ENCODE measurements at regions not wholly inside any gene's neighbourhood (a gene's known extent, or its start where the extent isn't known, plus 50 kb on each side); places are given as distances from the start of the nearest gene placed in this dataset.
"Not testable (repeated sequence)": the region's sequence is repeated elsewhere in the genome, so short reads cannot be mapped to it uniquely, and the experiment has no call there.

GRCh38 chr1:177708406-177708805, 261.5 kb downstream of the SEC16B start:
- DNase-seq: no peak

- no peak for DNase-seq
Measured at GRCh38 chr1:177706977-177707376, 262.9 kb downstream of the SEC16B start.

DNA sequence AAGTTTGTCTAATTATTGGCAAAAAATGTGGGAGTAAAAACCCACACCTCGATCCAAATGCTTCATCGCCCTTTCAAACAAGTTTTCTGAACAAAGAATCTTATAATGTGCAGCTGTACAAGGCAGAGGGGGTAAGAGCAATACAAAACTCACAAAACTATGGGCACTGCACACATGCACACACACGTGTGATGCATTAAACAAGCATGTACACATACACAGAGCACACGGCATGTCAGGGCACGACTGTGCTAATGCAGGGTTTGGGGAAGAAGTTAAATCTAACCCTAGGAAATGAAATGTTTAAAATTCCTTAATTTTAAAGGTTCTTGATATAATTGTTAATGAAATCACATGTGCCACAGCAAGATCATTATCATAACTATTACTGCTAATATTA, 264.0 kb downstream of the SEC16B start:
- no peak for DNase-seq

DNA sequence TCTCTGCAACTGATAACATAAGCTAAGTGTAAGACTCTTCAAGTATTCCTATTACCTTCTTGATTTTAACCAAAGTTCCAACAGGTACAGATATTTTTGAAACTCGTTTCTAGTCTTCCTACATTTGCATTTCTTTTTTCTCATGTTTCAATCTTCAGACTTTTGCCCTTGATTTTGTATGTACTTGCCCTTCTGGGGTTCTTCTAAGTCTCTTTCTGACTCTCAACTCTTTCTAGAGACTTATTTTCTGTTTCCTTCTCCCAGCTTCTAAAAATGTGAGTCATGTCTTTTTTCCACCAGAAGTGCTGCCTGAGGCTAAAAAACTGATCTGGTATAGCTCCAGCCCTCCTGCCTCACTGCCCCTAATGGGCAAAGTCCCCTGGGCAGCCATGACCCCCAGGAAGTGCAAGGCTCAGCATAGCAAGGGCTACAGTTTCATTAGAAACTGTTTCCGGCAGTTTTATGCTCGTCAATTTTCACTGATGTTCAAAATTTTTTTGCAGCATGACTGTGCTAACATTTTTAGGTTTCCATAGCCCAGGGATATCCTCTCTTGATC, 265.9 kb downstream of the SEC16B start:
- DNase-seq: no peak

GRCh38 chr1:177701654-177702353, 268.1 kb downstream of the SEC16B start:
- DNase-seq: no peak

DNA sequence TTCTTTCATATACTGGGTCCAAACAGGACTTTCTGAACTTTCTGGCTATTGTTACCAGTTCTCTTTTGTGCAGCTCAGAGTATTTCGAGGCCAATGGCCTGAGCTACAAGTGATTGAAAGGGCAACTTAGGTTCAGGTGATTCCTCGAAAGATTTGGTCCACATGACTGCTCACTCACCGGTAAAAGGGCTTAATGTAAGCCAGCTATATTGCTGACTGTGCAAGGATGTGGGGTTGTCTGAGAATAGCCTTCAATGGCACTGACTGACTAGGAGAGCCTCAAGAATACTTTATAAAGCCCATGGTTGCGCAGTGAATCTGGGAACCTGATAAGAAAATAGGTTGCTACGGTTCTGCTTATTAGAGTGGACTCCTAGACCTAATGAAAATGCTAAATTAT, 269.0 kb downstream of the SEC16B start:
- DNase-seq: no peak

- DNase-seq: no peak
Measured at GRCh38 chr1:177690996-177691395, 278.9 kb downstream of the SEC16B start.

- DNase-seq: no peak
Measured at GRCh38 chr1:177687544-177687943, 282.3 kb downstream of the SEC16B start.

DNA sequence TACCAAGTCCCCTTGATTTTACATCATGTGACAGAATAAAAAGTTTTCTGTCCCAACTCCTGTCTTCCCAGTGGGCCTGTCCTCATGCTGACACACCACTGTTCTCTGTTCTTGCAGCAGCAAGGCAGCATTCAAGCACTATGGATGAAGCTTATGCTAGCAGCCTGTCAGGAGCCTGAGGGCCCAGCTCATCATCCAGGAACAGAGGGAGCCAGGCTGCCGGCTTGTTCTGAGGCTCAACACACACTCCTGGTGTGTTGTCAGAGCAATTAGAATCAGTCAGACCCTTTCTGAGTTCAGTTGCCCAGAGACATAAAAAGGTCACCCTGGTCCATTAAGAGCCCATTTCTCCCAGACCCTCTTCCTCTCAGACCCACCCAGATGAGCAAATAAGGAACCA, 282.9 kb downstream of the SEC16B start:
- no peak for DNase-seq

DNA sequence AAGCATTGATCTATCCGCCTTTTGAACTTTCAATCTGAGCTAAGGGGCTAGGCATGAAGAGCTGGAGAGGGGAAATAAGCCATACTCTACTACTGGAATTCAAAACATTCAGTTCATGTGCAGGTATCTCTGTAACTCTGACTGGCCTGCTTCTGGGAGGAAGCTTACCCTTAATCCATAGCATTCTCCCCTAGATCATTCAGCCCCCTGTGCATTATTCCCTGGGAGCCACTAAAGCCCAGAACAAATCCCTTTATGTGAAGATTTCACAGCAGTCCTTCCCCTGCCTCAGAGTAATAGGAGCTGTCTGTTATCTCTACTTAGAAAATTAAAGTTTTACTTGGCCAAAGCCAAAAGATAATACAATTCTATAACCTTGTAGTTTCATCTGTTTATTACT, 300.7 kb downstream of the SEC16B start:
- no peak for DNase-seq

DNA sequence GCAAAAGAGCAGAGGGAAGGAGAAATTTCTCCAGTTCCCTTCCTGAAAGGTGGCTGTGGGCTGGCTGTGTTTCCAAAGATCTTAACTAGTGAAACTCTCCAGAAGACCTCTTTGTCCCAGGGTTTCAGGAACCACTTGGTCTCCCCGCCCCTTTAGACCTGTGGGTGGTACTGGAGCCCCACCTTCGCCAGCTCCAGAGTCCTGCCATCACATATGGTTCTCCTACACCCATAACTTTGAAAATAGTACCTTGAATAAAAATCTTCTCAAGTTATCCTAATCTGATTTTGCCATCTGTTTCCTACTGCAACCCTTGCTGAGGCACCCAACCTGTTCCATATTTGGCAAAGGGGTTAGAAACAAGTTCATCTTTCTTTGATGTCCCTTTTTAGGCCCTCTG, 303.9 kb downstream of the SEC16B start:
- DNase-seq: peak; percentile 57 to 90

- not testable (repeated sequence) for DNase-seq
Measured at GRCh38 chr1:177664742-177665141, 305.1 kb downstream of the SEC16B start.

DNA sequence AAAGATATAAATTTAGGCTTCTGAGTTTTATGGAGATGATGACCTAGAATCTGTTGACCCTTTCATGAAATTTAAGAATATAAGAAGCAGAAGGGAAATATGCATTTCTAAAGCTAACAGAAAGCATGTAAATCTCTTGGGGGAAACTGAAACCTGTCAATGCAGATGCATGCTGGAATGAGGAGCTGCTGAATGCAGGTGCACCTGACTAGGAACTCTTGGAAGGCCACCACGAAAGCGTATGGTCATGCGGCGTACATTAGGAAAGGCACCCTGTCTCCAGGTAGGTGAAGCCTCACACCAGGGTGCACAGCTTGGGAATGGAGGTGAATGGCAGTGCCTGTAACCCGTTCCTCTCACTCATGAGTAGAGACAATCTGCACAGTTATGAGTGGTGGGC, 309.7 kb downstream of the SEC16B start:
- DNase-seq: no peak

DNA sequence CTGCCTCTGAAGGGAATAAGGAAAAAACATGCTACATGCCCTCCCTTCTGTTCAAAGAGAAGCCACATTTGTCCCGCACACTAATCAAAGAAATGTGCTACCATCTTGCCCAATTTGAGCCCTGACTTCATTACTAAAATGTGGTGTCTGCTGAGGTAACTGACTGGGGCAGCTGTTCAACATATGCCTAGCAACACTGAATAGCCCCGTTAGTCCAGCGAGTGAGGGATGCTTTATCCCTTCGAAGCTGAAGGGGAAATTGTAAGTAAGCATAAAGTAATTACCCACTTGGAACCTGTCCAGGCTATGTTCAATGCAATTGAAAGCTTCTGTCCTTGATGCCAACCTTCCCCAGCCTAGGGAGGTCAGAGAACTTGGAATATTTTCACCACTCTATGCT, 310.6 kb downstream of the SEC16B start:
- peak; percentile 61 to 91 for DNase-seq

- DNase-seq: no peak
Measured at GRCh38 chr1:177656598-177656997, 313.3 kb downstream of the SEC16B start.

DNA sequence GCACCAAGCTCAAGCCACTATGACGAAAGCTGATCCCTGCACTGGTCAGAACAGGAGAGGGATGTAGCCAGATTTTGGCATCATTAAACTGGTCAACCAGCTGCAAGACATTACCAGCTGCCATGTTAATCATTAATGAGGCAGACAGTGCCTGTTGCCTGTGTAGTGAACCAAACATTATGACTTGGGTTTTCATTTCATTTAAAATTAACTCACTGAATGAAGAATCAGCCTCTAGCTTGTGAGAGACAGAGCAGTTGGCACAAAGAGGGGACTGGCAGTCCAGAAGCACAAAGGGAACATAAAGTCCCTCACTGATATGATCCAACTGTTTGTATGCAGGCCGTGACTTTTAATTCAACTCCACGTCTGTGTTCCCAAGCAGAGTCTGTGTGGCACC, 318.9 kb downstream of the SEC16B start:
- peak in 1 of 2 experiments; percentile 27 for DNase-seq

- DNase-seq: no peak
Measured at GRCh38 chr1:177648731-177649265, 321.1 kb downstream of the SEC16B start.

GRCh38 chr1:177648138-177648537, 321.7 kb downstream of the SEC16B start:
- DNase-seq: no peak

GRCh38 chr1:177646757-177647730, 322.8 kb downstream of the SEC16B start:
- DNase-seq: no peak

DNA sequence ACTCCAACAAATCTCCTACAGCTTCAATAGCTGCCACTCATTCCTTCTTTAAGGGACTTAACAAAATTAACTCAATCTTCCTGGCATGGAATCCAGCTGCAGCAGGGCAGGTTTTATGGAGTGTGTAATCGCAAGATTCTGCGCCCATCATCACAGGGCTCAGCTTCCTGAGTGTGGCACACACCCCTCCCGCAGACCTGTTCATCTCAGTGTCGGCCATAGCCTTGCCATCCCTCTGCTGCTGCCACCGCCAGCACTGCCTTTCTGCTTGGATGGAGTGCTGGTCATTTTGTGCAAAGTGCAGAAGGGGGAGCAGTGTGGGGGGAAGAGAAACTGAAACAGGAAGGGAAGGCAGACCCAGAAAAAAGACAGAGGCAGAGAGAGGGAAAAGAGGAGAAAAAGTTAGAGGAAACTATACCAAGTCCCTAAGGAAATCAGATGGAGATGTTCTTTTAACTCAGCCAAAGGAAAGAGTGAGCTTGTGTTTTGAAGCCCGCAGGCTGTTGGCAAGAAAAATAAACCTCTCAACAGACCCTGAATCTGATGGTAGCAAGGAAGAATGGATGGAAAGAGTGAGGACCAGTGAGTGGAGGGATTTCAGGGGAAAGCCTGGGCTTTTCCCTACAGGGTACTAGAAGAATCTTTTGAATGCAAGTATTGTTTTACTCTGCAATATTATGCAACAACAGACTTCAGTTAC, 324.2 kb downstream of the SEC16B start:
- DNase-seq: no peak

- DNase-seq: no peak
Measured at GRCh38 chr1:177640687-177641086, 329.2 kb downstream of the SEC16B start.

- not testable (repeated sequence) for DNase-seq
Measured at GRCh38 chr1:177634151-177634550, 335.7 kb downstream of the SEC16B start.
